PFSK-1 (cell line): ENCODE measurements at regions not wholly inside any gene's neighbourhood (a gene's known extent, or its start where the extent isn't known, plus 50 kb on each side); places are given as distances from the start of the nearest gene placed in this dataset.

ENCODE experiments used
- POLR2AphosphoS5 ChIP-seq: IDR thresholded peaks from 2 replicates; pipeline ENCODE4 v1.6.1; 2012; ENCODE audit warnings: low read depth, mild to moderate bottlenecking, control low read depth, low read length, moderate library complexity
- REST ChIP-seq, 2 experiments: IDR thresholded peaks; 2 replicates each; pipeline versions ENCODE4 v1.6.1 to v1.8.0; 2011 to 2012; ENCODE audit warnings: low read depth in 2 of 2, low read length in 2 of 2, control low read depth in 1 of 2, inconsistent platforms in 1 of 2, mild to moderate bottlenecking in 1 of 2, moderate library complexity in 1 of 2; ENCODE audit not compliant: insufficient read depth in 1 of 2
- TAF1 ChIP-seq: IDR thresholded peaks from 2 replicates; pipeline ENCODE4 v1.6.1; 2012; ENCODE audit warnings: low read length, control low read depth, borderline replicate concordance; ENCODE audit not compliant: insufficient read depth

- TF ChIP-seq POLR2AphosphoS5 (no peak), REST (IDR thresholded peaks at IDR 0.05; ENCODE audit: insufficient read depth in 1 of 2, low read depth in 2 of 2, low read length in 2 of 2) (no peak), TAF1 (no peak)
These were observed 250.3 kb downstream of the BRD1 start for GRCh38 chr22:49577168-49578060.
